ENCODE measurements at regions not wholly inside any gene's neighbourhood (a gene's known extent, or its start where the extent isn't known, plus 50 kb on each side); places are given as distances from the start of the nearest gene placed in this dataset.

DNA sequence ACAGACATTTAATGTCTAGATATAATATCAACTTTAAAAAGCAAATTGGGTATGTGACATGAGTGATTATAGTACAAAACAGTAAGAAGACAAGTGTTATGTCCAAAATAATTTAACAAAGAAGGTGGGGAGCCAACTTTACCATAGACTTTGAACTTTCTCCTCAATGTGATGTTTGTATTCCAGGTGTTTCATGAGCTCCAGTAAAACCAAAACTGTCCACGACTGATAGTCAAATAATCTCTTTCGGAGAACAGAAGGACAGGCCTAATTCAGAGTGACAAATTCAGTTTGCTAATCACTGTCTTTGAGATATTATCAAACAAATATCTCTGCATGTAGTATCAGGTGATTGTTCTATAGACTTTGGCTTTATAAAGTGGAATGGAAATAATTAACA is 1112.6 kb downstream of the SLC6A15 start:
- no peaks in the 10 kb centered on the region for H3K27me3 Mint-ChIP-seq
- Histone ChIP-seq H3K9me3 (ENCODE audit: control insufficient read depth in 2 of 3, low read length in 3 of 3) (no peaks in the 10 kb centered on the region), H3K4me1 (ENCODE audit: control insufficient read depth in 2 of 2, insufficient read depth in 2 of 2, low read length in 2 of 2) (no peaks in the 10 kb centered on the region), H3K27ac (ENCODE audit: low read depth, low read length) (no peak overlapping the region), H3K4me3 (ENCODE audit: low read length) (no peak overlapping the region), H3K27me3 (ENCODE audit: control insufficient read depth in 2 of 2, insufficient read depth in 2 of 2, low read length in 2 of 2) (no peaks in the 10 kb centered on the region), H3K36me3 (ENCODE audit: control insufficient read depth in 2 of 3, insufficient read depth in 3 of 3, low read length in 3 of 3) (no peaks in the 10 kb centered on the region)
- no peak overlapping the region for H3K27ac Mint-ChIP-seq
- H3K4me3 Mint-ChIP-seq: no peak overlapping the region
- peaks cover 0 to 5% (median 0%) of the 10 kb centered on the region in 11 donors for H3K9me3 Mint-ChIP-seq
- no peaks in the 10 kb centered on the region for H3K4me1 Mint-ChIP-seq
- CTCF ChIA-PET: no interaction called here
- DNase-seq (no peak), ATAC-seq (no peak)
- intact Hi-C loops (cut with micrococcal nuclease): no loop called here
- H3K36me3 Mint-ChIP-seq: no peaks in the 10 kb centered on the region
- POLR2A ChIA-PET: no interaction called here

DNA sequence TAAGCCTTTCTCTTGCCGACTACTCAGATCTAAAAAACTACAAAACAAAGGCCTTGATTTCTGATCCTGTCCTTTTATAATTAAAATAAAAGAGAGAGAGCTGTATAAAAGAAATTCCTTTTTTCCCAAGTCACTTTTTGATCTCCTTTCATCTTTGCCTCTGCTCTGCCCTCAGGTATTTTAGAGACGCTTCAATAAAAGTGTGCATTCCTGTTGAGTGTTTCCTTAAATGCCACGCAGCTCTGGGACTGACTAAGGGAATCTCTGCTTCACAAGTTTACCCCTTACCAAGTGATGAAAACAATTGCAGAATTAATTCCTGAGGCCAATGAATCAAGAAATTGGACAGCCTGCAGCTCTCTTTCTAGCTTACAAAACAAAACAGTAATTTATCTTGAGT is 1109.8 kb downstream of the TMTC2 start:
- Mint-ChIP-seq H3K36me3 (no peaks in the 10 kb centered on the region), H3K4me3 (no peak overlapping the region), H3K9me3 (peaks cover 0 to 5% (median 0%) of the 10 kb centered on the region in 11 donors), H3K27ac (no peak overlapping the region), H3K27me3 (no peaks in the 10 kb centered on the region), H3K4me1 (no peaks in the 10 kb centered on the region)
- DNase-seq (no peak), ATAC-seq (no peak)
- POLR2A ChIA-PET: no interaction called here
- CTCF ChIA-PET: no interaction called here
- Histone ChIP-seq H3K27me3 (ENCODE audit: control insufficient read depth in 2 of 2, insufficient read depth in 2 of 2, low read length in 2 of 2) (no peaks in the 10 kb centered on the region), H3K27ac (ENCODE audit: low read depth, low read length) (no peak overlapping the region), H3K36me3 (ENCODE audit: control insufficient read depth in 2 of 3, insufficient read depth in 3 of 3, low read length in 3 of 3) (no peaks in the 10 kb centered on the region), H3K9me3 (ENCODE audit: control insufficient read depth in 2 of 3, low read length in 3 of 3) (no peaks in the 10 kb centered on the region), H3K4me3 (ENCODE audit: low read length) (no peak overlapping the region), H3K4me1 (ENCODE audit: control insufficient read depth in 2 of 2, insufficient read depth in 2 of 2, low read length in 2 of 2) (no peaks in the 10 kb centered on the region)
- intact Hi-C loops (cut with micrococcal nuclease): no loop called here

DNA sequence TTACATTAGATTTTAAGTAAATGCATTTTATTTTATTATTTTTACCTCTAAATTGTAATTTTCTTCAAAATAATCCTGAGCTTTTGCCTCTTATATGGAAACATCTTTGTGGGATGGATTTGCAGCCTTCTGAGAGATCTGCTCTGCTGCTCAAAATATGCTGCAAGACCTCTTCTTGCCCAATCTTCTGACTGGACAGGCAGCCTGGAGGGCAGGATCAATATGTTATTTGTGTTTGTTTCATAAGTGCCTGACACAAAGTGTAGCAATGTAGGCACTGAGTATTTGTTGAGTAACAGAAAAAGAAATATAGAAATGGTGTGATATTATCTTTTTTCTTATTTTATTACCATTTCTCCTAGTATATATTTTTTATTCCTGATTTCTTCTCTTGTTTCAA is 1106.9 kb downstream of the TMTC2 start:
- no peaks in the 10 kb centered on the region for H3K36me3 ChIP-seq (ENCODE audit: control insufficient read depth in 2 of 3, insufficient read depth in 3 of 3, low read length in 3 of 3)
- CTCF ChIA-PET: no interaction called here
- DNase-seq: no peak

DNA sequence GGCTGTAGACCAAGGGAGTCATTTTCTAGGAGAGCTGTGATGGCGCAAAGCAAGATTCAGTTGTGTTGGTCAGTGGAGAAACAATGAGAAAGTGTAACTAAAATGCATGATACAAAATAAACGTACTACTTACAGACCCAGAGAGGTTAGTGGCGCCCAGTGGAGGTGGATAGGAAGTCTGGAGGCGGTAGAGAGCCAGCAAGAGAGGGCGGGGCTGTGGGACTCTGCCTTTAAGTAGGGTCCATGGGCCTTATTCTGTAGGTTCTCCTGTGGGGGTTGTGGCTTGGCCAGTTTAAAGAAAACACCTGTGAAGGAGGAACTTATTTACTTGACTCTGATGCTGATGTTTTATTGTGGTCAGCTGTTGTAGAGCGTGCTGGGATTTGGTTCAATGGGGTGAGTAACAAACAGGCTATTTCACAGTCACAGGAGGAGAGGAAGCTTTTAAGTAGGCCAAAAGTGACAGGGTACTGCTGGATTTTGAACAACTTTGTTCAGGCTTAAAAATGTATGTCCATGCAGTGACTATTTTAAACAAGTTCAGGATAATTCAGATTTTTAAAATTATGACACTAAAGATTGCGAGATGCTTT is 1097.7 kb downstream of the TMTC2 start:
- no peaks in the 10 kb centered on the region for H3K4me1 Mint-ChIP-seq
- H3K4me1 ChIP-seq (ENCODE audit: control insufficient read depth in 2 of 2, insufficient read depth in 2 of 2, low read length in 2 of 2): no peaks in the 10 kb centered on the region
- H3K4me3 ChIP-seq (ENCODE audit: low read length): no peak overlapping the region
- H3K4me3 Mint-ChIP-seq: no peak overlapping the region
- H3K9me3 ChIP-seq (ENCODE audit: control insufficient read depth in 2 of 3, low read length in 3 of 3): no peaks in the 10 kb centered on the region
- ChIA-PET POLR2A (no interaction called here), CTCF (no interaction called here)
- ATAC-seq: no peak
- no peak overlapping the region for H3K27ac ChIP-seq (ENCODE audit: low read depth, low read length)
- H3K27ac Mint-ChIP-seq: no peak overlapping the region
- no peaks in the 10 kb centered on the region for H3K36me3 Mint-ChIP-seq
- peaks cover 0 to 10% (median 2%) of the 10 kb centered on the region in 11 donors for H3K9me3 Mint-ChIP-seq
- no peak for DNase-seq
- H3K27me3 Mint-ChIP-seq: no peaks in the 10 kb centered on the region
- H3K27me3 ChIP-seq (ENCODE audit: control insufficient read depth in 2 of 2, insufficient read depth in 2 of 2, low read length in 2 of 2): no peaks in the 10 kb centered on the region
- H3K36me3 ChIP-seq (ENCODE audit: control insufficient read depth in 2 of 3, insufficient read depth in 3 of 3, low read length in 3 of 3): no peaks in the 10 kb centered on the region
- intact Hi-C loops (cut with micrococcal nuclease): no loop called here

More for the DNA sequence above, 1106.9 kb downstream of the TMTC2 start:
- Histone ChIP-seq H3K9me3 (ENCODE audit: control insufficient read depth in 2 of 3, low read length in 3 of 3) (no peaks in the 10 kb centered on the region), H3K4me1 (ENCODE audit: control insufficient read depth in 2 of 2, insufficient read depth in 2 of 2, low read length in 2 of 2) (no peaks in the 10 kb centered on the region), H3K4me3 (ENCODE audit: low read length) (no peak overlapping the region), H3K27me3 (ENCODE audit: control insufficient read depth in 2 of 2, insufficient read depth in 2 of 2, low read length in 2 of 2) (no peaks in the 10 kb centered on the region), H3K27ac (ENCODE audit: low read depth, low read length) (no peak overlapping the region)
- ATAC-seq: no peak
- Mint-ChIP-seq H3K27me3 (no peaks in the 10 kb centered on the region), H3K4me1 (no peaks in the 10 kb centered on the region), H3K36me3 (no peaks in the 10 kb centered on the region), H3K27ac (no peak overlapping the region), H3K4me3 (no peak overlapping the region), H3K9me3 (peaks cover 0 to 3% (median 2%) of the 10 kb centered on the region in 11 donors)
- intact Hi-C loops (cut with micrococcal nuclease): no loop called here
- POLR2A ChIA-PET: no interaction called here

DNA sequence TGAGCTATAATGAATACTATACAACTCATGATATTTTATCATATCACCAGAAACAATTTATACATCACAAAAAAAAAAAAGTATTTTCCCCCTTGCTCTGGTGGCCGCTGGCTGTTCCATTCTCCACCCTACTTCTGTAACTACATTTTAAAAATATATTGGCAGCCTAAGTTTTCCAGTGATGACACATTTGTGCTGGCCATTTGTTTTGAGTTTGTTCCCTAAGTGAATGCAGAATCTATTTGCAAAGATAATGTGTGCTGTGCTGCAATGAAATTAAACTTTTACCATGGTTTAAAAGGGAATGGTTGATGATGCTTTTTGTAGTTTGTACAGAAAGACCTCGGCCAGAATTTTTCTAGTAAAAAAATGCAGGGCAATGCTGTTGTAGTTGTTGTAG is 1092.8 kb downstream of the TMTC2 start:
- H3K36me3 ChIP-seq (ENCODE audit: control insufficient read depth in 2 of 3, insufficient read depth in 3 of 3, low read length in 3 of 3): no peaks in the 10 kb centered on the region
- Mint-ChIP-seq H3K4me3 (no peak overlapping the region), H3K27ac (no peak overlapping the region), H3K4me1 (no peaks in the 10 kb centered on the region), H3K9me3 (peaks cover 2 to 25% (median 8%) of the 10 kb centered on the region in 11 donors), H3K36me3 (no peaks in the 10 kb centered on the region), H3K27me3 (no peaks in the 10 kb centered on the region)
- ChIA-PET POLR2A (no interaction called here), CTCF (no interaction called here)
- H3K27ac ChIP-seq (ENCODE audit: low read depth, low read length): no peak overlapping the region
- no peak for DNase-seq
- H3K4me1 ChIP-seq (ENCODE audit: control insufficient read depth in 2 of 2, insufficient read depth in 2 of 2, low read length in 2 of 2): no peaks in the 10 kb centered on the region
- no peak for ATAC-seq
- no peaks in the 10 kb centered on the region for H3K9me3 ChIP-seq (ENCODE audit: control insufficient read depth in 2 of 3, low read length in 3 of 3)
- no peaks in the 10 kb centered on the region for H3K27me3 ChIP-seq (ENCODE audit: control insufficient read depth in 2 of 2, insufficient read depth in 2 of 2, low read length in 2 of 2)
- no peak overlapping the region for H3K4me3 ChIP-seq (ENCODE audit: low read length)
- intact Hi-C loops (cut with micrococcal nuclease): no loop called here

DNA sequence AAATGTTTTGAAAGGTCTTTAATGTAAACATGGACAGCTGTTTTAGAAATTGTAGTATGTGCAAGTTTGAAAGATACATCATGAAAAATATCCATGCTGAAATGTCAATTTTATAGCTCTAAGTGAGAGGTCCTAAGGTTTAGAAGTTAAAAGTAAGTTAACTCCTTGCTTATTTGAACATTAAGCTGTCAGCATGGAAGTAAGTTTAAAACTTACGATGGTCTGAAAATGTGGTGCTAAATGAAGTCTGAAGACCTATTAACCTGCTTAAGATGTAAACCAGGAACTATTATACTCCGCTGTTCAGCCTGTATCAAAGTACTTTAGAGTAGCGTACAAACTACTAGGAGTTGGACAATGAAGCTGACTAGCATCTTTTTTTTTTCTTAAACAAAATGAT is 1082.4 kb downstream of the TMTC2 start:
- ChIA-PET POLR2A (no interaction called here), CTCF (no interaction called here)
- Histone ChIP-seq H3K4me1 (ENCODE audit: control insufficient read depth in 2 of 2, insufficient read depth in 2 of 2, low read length in 2 of 2) (no peaks in the 10 kb centered on the region), H3K27ac (ENCODE audit: low read depth, low read length) (no peak overlapping the region), H3K36me3 (ENCODE audit: control insufficient read depth in 2 of 3, insufficient read depth in 3 of 3, low read length in 3 of 3) (no peaks in the 10 kb centered on the region), H3K4me3 (ENCODE audit: low read length) (no peak overlapping the region), H3K9me3 (ENCODE audit: control insufficient read depth in 2 of 3, low read length in 3 of 3) (no peaks in the 10 kb centered on the region), H3K27me3 (ENCODE audit: control insufficient read depth in 2 of 2, insufficient read depth in 2 of 2, low read length in 2 of 2) (no peaks in the 10 kb centered on the region)
- Mint-ChIP-seq H3K36me3 (peaks cover 0 to 5% (median 0%) of the 10 kb centered on the region in 5 donors), H3K4me1 (no peaks in the 10 kb centered on the region), H3K27ac (no peak overlapping the region), H3K9me3 (peaks cover 0 to 33% (median 11%) of the 10 kb centered on the region in 11 donors), H3K4me3 (no peak overlapping the region), H3K27me3 (no peaks in the 10 kb centered on the region)
- ATAC-seq (no peak), DNase-seq (no peak)
- intact Hi-C loops (cut with micrococcal nuclease): no loop called here

DNA sequence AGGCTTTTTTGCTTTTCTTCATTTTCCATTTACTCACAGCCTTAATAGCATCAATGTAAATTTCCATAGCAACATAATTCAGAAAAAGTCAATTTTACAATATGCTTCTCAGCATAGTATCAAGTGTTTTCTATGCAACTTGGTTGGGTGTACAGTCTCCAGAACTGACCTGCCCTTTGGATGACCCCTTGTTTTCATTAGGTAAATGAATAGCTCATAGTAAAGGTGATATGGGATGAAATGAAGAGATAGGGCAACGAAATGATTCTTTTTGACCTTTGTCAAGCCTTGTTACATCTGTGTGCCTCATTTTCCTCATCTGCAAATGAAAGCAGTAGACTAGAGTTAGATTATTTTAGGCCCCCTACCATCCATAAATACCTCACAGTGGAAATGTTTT is 1081.0 kb downstream of the TMTC2 start:
- intact Hi-C loops (cut with micrococcal nuclease): no loop called here
- H3K27me3 ChIP-seq (ENCODE audit: control insufficient read depth in 2 of 2, insufficient read depth in 2 of 2, low read length in 2 of 2): no peaks in the 10 kb centered on the region
- H3K36me3 ChIP-seq (ENCODE audit: control insufficient read depth in 2 of 3, insufficient read depth in 3 of 3, low read length in 3 of 3): no peaks in the 10 kb centered on the region
- ATAC-seq (no peak), DNase-seq (no peak)
- no peaks in the 10 kb centered on the region for H3K4me1 ChIP-seq (ENCODE audit: control insufficient read depth in 2 of 2, insufficient read depth in 2 of 2, low read length in 2 of 2)
- POLR2A ChIA-PET: no interaction called here
- CTCF ChIA-PET: no interaction called here
- H3K4me3 ChIP-seq (ENCODE audit: low read length): no peak overlapping the region
- no peaks in the 10 kb centered on the region for H3K27me3 Mint-ChIP-seq
- H3K27ac Mint-ChIP-seq: no peak overlapping the region
- no peaks in the 10 kb centered on the region for H3K9me3 ChIP-seq (ENCODE audit: control insufficient read depth in 2 of 3, low read length in 3 of 3)
- H3K4me1 Mint-ChIP-seq: no peaks in the 10 kb centered on the region
- H3K4me3 Mint-ChIP-seq: no peak overlapping the region
- peaks cover 0 to 21% (median 3%) of the 10 kb centered on the region in 11 donors for H3K9me3 Mint-ChIP-seq
- H3K36me3 Mint-ChIP-seq: no peaks in the 10 kb centered on the region
- H3K27ac ChIP-seq (ENCODE audit: low read depth, low read length): no peak overlapping the region
